Aorta (tissue), 5 donors: ENCODE measurements at regions not wholly inside any gene's neighbourhood (a gene's known extent, or its start where the extent isn't known, plus 50 kb on each side); places are given as distances from the start of the nearest gene placed in this dataset.

ENCODE experiments used
- ATAC-seq: fragments of 200-7000 bp; cut with Tn5 transposase; one replicate; pipeline ENCODE4 v1.9.1; 2022; ENCODE audit warnings: moderate library complexity; ENCODE audit not compliant: low FRiP score
- DNase-seq, 2 donors: peaks; one replicate each; pipeline ENCODE4 v3.0.0-alpha.2; 2020
- H3K27ac ChIP-seq, 2 donors: one replicate each; pipeline ENCODE4 v1.5.1; 2013; ENCODE audit warnings: low read length in 2 of 2, mild to moderate bottlenecking in 2 of 2, moderate library complexity in 2 of 2, control low read depth in 1 of 2, inconsistent platforms in 1 of 2, low read depth in 1 of 2
- H3K27me3 ChIP-seq, 2 donors: one replicate each; pipeline ENCODE4 v1.6.1; 2013; ENCODE audit warnings: control low read depth in 1 of 2, low read length in 1 of 2, mild to moderate bottlenecking in 1 of 2, moderate library complexity in 1 of 2; ENCODE audit not compliant: insufficient read depth in 2 of 2, control insufficient read depth in 1 of 2
- H3K36me3 ChIP-seq, 2 donors: one replicate each; pipeline ENCODE4 v1.6.1; 2013; ENCODE audit warnings: control low read depth in 1 of 2, low read length in 1 of 2, mild to moderate bottlenecking in 1 of 2; ENCODE audit not compliant: insufficient read depth in 2 of 2, control insufficient read depth in 1 of 2
- H3K4me1 ChIP-seq, 2 donors: one replicate each; pipeline ENCODE4 v1.6.1; 2013; ENCODE audit warnings: low read length in 2 of 2, control low read depth in 1 of 2, mild to moderate bottlenecking in 1 of 2, moderate library complexity in 1 of 2; ENCODE audit not compliant: insufficient read depth in 2 of 2, control insufficient read depth in 1 of 2
- H3K4me3 ChIP-seq, 2 donors: one replicate each; pipeline ENCODE4 v1.5.1; 2013; ENCODE audit warnings: low read length in 2 of 2, control low read depth in 1 of 2, mild to moderate bottlenecking in 1 of 2
- H3K9me3 ChIP-seq: one replicate; pipeline ENCODE4 v1.6.1; 2013; ENCODE audit warnings: mild to moderate bottlenecking, low read length; ENCODE audit not compliant: control insufficient read depth
- WGBS, 2 donors: extraction: QIAGEN DNeasy Blood & Tissue Kit; methylation state at CpG; one replicate each; pipeline ENCODE4 v1.1.7; 2013; 5-methylcytosine and 5-hydroxymethylcytosine counted together
- intact Hi-C, 2 donors: fragments of 100-400 bp; cut with DNase I; formaldehyde crosslinking; loops; one replicate each; pipeline versions ENCODE4 v1.14.2 to v1.15.0; 2022
- donor health status: healthy with polysubstance abuse.
- donor health status: Bipolar disorder and iron deficiency.
- donor health status: DM: no; HTN: no; CAD: no.
- donor health status: DM: no; HTN: no; CAD: no.
- donor health status: DM: yes; HTN: yes; CAD: no.

GRCh38 chrX:98605941-98606340, 1722.2 kb downstream of the RPA4 start:
- 15 to 44% methylated on average over 1 of the region's 1 CpG for WGBS, 2 donors
- Histone ChIP-seq H3K27me3 (no peaks in the 10 kb centered on the region), H3K9me3 (no peaks in the 10 kb centered on the region), H3K4me1 (no peaks in the 10 kb centered on the region), H3K27ac (no peak overlapping the region), H3K36me3 (no peaks in the 10 kb centered on the region), H3K4me3 (no peak overlapping the region)
- DNase-seq (no peak), ATAC-seq (no peak)
- intact Hi-C loops, result no loop called here

- no peak overlapping the region for H3K27ac ChIP-seq
- no peaks in the 10 kb centered on the region for H3K27me3 ChIP-seq
- ATAC-seq (no peak), DNase-seq (no peak)
- intact Hi-C loops, result no loop called here
- H3K36me3 ChIP-seq, result no peaks in the 10 kb centered on the region
- no peaks in the 10 kb centered on the region for H3K4me1 ChIP-seq
- WGBS, 2 donors, result 53 to 58% methylated on average over 2 of the region's 2 CpGs
- no peaks in the 10 kb centered on the region for H3K9me3 ChIP-seq
- no peak overlapping the region for H3K4me3 ChIP-seq
These were observed 1724.0 kb downstream of the RPA4 start for GRCh38 chrX:98607739-98608138.

GRCh38 chrX:98627645-98628044, 1743.9 kb downstream of the RPA4 start:
- ATAC-seq (no peak), DNase-seq (no peak)
- Histone ChIP-seq H3K4me1 (no peaks in the 10 kb centered on the region), H3K27ac (no peak overlapping the region), H3K4me3 (no peak overlapping the region), H3K9me3 (no peaks in the 10 kb centered on the region), H3K36me3 (no peaks in the 10 kb centered on the region), H3K27me3 (no peaks in the 10 kb centered on the region)
- intact Hi-C loops, result no loop called here

- no peaks in the 10 kb centered on the region for H3K9me3 ChIP-seq
- H3K4me3 ChIP-seq, result no peak overlapping the region
- no peak overlapping the region for H3K27ac ChIP-seq
- no peaks in the 10 kb centered on the region for H3K27me3 ChIP-seq
- intact Hi-C loops, result no loop called here
- H3K4me1 ChIP-seq, result no peaks in the 10 kb centered on the region
- no peak for ATAC-seq
- no peaks in the 10 kb centered on the region for H3K36me3 ChIP-seq
- DNase-seq, result no peak
These were observed 1753.7 kb downstream of the RPA4 start for GRCh38 chrX:98637451-98637850.

GRCh38 chrX:98646351-98646750, 1762.6 kb downstream of the RPA4 start:
- Histone ChIP-seq H3K27ac (no peak overlapping the region), H3K9me3 (no peaks in the 10 kb centered on the region), H3K27me3 (no peaks in the 10 kb centered on the region), H3K36me3 (no peaks in the 10 kb centered on the region), H3K4me3 (no peak overlapping the region), H3K4me1 (no peaks in the 10 kb centered on the region)
- 73 to 79% methylated on average over 1 of the region's 1 CpG for WGBS, 2 donors
- intact Hi-C loops, result no loop called here
- no peak for DNase-seq
- no peak for ATAC-seq

GRCh38 chrX:98654565-98654964, 1755.5 kb downstream of the PCDH19 start:
- H3K27ac ChIP-seq, result no peak overlapping the region
- H3K27me3 ChIP-seq, result no peaks in the 10 kb centered on the region
- no peak for DNase-seq
- H3K4me1 ChIP-seq, result no peaks in the 10 kb centered on the region
- intact Hi-C loops, result no loop called here
- no peak for ATAC-seq
- no peaks in the 10 kb centered on the region for H3K36me3 ChIP-seq
- H3K4me3 ChIP-seq, result no peak overlapping the region
- H3K9me3 ChIP-seq, result no peaks in the 10 kb centered on the region
